ENCODE measurements at regions not wholly inside any gene's neighbourhood (a gene's known extent, or its start where the extent isn't known, plus 50 kb on each side); places are given as distances from the start of the nearest gene placed in this dataset.

- TF ChIP-seq CTCF (conservative IDR thresholded peaks at IDR 0.05; ENCODE audit: low read length) = no peak
- TF ChIP-seq EZH2phosphoT487 (IDR thresholded peaks at IDR 0.05; ENCODE audit: borderline replicate concordance, low read depth, low read length) = no peak
- no peak overlapping the region for H3K4me2 ChIP-seq (ENCODE audit: low read length)
- BruUV-seq (replicated peaks) = no TSS peak
These were observed 114.0 kb downstream of the NSG2 start for GRCh38 chr5:174159327-174160114.

GRCh38 chr5:174165406-174165805, 119.9 kb downstream of the NSG2 start:
- H3K4me2 ChIP-seq (ENCODE audit: low read length) = no peak overlapping the region
- H3K9me3 ChIP-seq (ENCODE audit: low read length) = no peaks in the 10 kb centered on the region
- intact Hi-C loops (cut with micrococcal nuclease; ENCODE audit: unreplicated experiment) = no loop called here
- no peak overlapping the region for H3K4me3 ChIP-seq (ENCODE audit: low read depth, low read length, poor library complexity, severe bottlenecking)
- DNase-seq (ENCODE audit: low spot score) = no peak
- BruUV-seq (replicated peaks) = no TSS peak
- H4K20me1 ChIP-seq (ENCODE audit: insufficient read depth, low read length) = no peaks in the 10 kb centered on the region
- no peaks in the 10 kb centered on the region for H3K79me2 ChIP-seq (ENCODE audit: insufficient read depth, low read depth, low read length)
- TF ChIP-seq EZH2phosphoT487 (IDR thresholded peaks at IDR 0.05; ENCODE audit: borderline replicate concordance, low read depth, low read length) (no peak), CTCF (conservative IDR thresholded peaks at IDR 0.05; ENCODE audit: low read length) (no peak)
- H2AFZ ChIP-seq (ENCODE audit: low read length) = no peak overlapping the region
- ChIA-PET POLR2A (no interaction called here), CTCF (ENCODE audit: unreplicated experiment) (no interaction called here)
- H3K36me3 ChIP-seq (ENCODE audit: insufficient read depth, low read length) = no peaks in the 10 kb centered on the region
- H3K27ac ChIP-seq (ENCODE audit: low read depth, low read length, poor library complexity, severe bottlenecking) = no peak overlapping the region
- no peaks in the 10 kb centered on the region for H3K4me1 ChIP-seq (ENCODE audit: insufficient read depth, low read length, poor library complexity, severe bottlenecking)
- H3K9me2 ChIP-seq (ENCODE audit: insufficient read depth, low read length) = no peaks in the 10 kb centered on the region

More at GRCh38 chr5:174159327-174160114, 114.0 kb downstream of the NSG2 start:
- intact Hi-C loops (cut with micrococcal nuclease; ENCODE audit: unreplicated experiment) = no loop called here
- no peaks in the 10 kb centered on the region for H3K9me2 ChIP-seq (ENCODE audit: insufficient read depth, low read length)
- H4K20me1 ChIP-seq (ENCODE audit: insufficient read depth, low read length) = no peaks in the 10 kb centered on the region
- no peaks in the 10 kb centered on the region for H3K4me1 ChIP-seq (ENCODE audit: insufficient read depth, low read length, poor library complexity, severe bottlenecking)
- no peaks in the 10 kb centered on the region for H3K36me3 ChIP-seq (ENCODE audit: insufficient read depth, low read length)
- ChIA-PET CTCF (ENCODE audit: unreplicated experiment) (no interaction called here), POLR2A (interaction anchor here (0.8 kb wide), 1 partner anchor 24 kb away, joined by 3 read pairs; no protein-coding TSS in a partner anchor)
- no peak overlapping the region for H2AFZ ChIP-seq (ENCODE audit: low read length)
- no peak overlapping the region for H3K27ac ChIP-seq (ENCODE audit: low read depth, low read length, poor library complexity, severe bottlenecking)
- peaks cover 7% of the 10 kb centered on the region; the same call in 1 of the 2 replicates for H3K9me3 ChIP-seq (ENCODE audit: low read length)
- no peak for DNase-seq (ENCODE audit: low spot score)
- H3K79me2 ChIP-seq (ENCODE audit: insufficient read depth, low read depth, low read length) = no peaks in the 10 kb centered on the region
- no peak overlapping the region for H3K4me3 ChIP-seq (ENCODE audit: low read depth, low read length, poor library complexity, severe bottlenecking)

Measured in OCI-LY7 (cell line).